GM19452 (cell line): ENCODE measurements at regions not wholly inside any gene's neighbourhood (a gene's known extent, or its start where the extent isn't known, plus 50 kb on each side); places are given as distances from the start of the nearest gene placed in this dataset.

Experiments used
- ATAC-seq: cut with Tn5 transposase; IDR thresholded peaks from one replicate; pipeline ENCODE4 v1.9.1; 2021; ENCODE audit not compliant: unreplicated experiment

GRCh38 chr1:209377995-209378394, 205.5 kb upstream of the CAMK1G start:
- ATAC-seq, result no peak

DNA sequence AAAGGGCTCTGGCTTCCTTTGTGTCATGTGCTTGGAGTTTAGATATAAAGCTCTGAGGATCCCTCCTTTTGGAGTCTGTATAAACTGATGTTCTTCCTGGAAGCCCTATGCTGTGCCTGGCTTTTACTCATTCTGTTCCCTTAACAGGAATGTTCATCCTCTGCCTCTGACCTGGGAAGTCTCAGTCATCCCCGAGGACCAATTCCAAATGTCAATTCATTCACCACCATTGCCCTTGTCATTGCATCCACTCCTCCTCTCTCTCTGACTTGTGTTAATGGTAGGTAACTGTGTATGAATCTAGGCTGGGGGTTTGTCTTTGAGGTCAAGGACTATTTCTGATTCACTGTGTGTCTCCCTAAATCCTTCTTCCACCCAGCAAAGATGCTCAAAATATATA, 204.2 kb upstream of the CAMK1G start:
- ATAC-seq, result no peak

- no peak for ATAC-seq
Observed at GRCh38 chr1:209380420-209380819, 203.1 kb upstream of the CAMK1G start.

- no peak for ATAC-seq
Observed at GRCh38 chr1:209382231-209383100, 201.0 kb upstream of the CAMK1G start.

DNA sequence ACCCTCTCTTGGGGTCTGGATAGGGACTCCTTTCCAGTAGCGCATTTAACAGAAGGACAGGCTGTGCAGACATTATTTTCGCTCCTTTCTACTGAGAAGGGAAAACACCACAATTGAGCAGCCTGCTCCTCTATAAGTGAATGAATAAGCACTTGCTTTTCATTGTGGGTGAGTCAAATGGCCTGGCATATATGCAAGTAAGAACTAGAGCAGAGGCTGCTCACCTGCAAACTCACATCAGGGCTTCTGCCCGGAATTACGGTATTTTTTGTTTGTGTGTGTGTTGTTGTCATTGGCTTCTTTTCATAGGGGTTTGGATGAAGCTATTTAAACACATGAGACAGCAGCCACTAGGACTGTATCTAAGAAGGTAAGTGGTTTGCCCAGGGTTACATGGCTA, 200.1 kb upstream of the CAMK1G start:
- no peak for ATAC-seq

GRCh38 chr1:209383907-209384709, 199.4 kb upstream of the CAMK1G start:
- no peak for ATAC-seq

DNA sequence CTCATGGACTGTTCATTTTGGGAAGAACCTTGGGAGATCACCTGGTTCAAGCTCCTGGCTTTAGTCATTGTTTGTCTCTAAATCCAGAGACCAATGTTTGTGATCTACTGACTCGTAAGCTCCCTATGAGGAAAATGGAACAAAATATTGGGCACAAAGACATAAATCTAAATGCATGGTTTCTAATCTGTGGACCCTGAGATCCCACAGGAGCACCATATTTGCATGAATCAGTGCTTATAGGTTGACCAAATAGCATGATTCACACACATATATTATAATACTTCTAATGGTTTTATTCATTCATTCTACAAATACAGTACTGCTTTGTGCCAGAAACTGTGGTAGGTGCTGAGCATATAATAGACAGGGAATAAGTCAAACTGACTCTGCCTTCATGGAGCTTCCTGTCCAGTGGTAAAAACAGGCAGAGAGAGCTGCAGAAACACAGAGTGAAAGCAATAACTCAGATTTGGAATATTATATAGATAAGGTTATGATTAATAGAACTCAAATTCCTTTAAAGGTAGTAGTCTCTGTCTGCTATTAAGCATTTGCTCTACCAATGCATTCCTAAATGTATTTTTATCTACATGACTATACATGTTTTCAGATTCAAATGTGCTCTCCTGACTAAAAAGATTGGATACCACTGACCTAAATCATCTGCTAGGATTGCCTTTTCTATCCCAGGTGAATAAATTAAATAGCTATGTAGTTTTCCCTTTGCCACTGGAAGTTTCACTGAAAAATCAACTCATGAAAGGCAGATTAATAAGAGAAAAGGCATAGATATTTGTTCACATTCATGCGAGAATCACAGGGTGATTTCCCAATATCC, 198.6 kb upstream of the CAMK1G start:
- ATAC-seq, result no peak

DNA sequence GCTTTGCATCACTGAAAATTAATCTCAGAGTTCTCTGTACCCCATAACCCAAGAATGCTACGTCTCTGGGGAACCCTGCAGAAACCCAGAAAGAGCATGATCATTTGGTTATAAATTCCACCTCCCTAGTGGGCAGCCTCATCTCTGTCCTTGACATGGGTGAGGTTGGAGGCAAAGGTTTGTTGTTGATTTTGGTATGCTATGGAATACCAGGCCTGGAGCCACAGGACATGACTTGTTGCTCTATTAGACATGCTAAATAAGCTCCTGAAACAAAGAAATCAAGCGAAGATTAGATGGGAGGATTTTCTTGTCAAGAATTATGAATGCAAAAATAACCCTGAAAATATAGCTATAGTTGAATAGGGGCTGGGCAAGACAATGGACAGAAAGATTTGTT, 197.4 kb upstream of the CAMK1G start:
- no peak for ATAC-seq

DNA sequence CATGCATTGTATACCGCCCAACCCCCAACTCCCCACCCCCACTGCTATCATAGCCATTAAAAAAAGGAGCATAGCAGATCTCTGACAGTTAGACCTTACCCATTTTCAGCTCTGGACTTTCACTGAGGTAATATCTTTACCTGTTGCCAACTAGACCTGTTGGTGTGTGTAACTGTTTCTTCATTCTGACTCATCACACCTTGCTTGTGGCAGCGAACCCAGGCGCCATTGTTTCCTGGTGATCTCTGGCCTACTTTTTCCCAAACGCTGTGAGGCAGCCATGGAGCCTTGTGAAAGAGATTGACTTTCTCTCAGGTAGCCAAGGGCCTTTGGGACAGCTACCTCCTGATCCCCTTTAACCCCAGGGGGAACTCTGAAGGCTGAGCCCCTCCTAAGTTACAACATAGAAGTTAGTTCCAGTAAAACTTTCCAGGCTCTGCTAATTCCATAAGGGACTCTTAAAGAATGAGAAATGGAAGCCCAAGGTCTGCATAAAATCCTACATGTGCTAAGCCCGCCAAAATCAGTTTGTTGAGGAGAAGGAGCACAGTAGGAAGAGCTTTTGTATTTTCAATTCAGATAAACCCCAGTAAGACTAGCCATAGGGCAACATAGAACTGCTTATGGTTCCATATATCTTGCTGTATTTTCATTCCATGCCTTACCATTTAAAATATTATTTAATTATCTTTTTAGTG, 196.1 kb upstream of the CAMK1G start:
- no peak for ATAC-seq

- ATAC-seq, result no peak
Observed at GRCh38 chr1:209387969-209388329, 195.6 kb upstream of the CAMK1G start.

- ATAC-seq, result no peak
Observed at GRCh38 chr1:209388358-209388757, 195.2 kb upstream of the CAMK1G start.

DNA sequence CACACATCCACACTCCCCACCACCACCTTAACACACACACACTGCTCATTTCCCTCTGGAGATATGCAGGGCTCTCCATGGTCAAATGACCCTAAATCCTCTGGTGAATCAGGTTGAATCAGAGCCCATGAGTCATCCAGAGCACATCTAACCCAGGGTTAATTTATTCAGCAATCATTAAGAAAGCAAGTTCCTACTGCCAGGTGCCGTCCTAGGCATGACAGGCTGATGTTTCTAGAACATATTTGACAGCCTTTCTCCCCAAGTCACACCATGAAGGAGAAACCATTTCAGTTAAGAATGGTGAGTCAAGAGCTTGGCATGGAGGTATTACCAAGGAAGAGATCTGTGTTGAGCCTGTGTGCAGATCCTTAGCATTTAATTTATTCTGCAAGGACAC, 194.3 kb upstream of the CAMK1G start:
- no peak for ATAC-seq

GRCh38 chr1:209389975-209390374, 193.5 kb upstream of the CAMK1G start:
- ATAC-seq, result no peak

DNA sequence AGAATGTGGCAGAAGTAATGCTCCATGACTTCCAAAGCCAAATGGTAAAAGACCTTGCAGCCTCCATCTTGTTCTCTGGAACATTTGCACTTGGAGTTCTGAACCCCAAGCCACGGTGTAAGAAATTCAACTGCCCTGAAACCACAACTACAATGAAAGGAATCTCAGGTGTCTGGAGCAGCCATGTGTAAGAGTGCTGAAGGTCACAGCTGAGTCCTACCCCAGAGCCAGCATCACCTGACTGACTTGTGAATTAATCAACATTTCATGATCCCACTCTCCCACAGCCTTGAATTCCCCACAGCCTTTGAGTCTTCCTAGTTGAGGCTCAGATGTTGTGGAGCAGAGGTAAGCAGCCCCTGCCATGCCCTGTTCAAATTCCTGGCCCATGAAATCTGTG, 192.8 kb upstream of the CAMK1G start:
- no peak for ATAC-seq

- ATAC-seq, result no peak
Observed at GRCh38 chr1:209391792-209392191, 191.7 kb upstream of the CAMK1G start.

GRCh38 chr1:209395169-209395568, 188.3 kb upstream of the CAMK1G start:
- ATAC-seq, result no peak

DNA sequence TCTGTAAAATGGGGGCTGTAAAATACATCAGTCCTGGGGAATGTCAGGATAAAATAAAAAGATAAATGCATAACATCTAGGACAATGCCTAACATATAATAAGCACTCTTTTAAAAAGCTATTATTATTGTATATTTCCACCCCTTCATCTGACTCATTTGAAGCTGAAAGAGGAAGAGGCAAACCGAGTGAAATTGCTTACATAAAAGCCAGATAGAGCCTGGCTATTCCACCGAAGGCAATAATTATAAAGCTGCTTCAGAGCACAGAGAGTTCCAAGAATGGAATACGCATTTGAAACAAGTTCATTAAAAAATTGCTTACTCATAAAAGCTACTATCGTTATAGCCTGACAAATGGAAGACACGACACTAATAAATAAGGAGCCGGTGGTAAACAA, 186.1 kb upstream of the CAMK1G start:
- no peak for ATAC-seq

- no peak for ATAC-seq
Observed at GRCh38 chr1:209397910-209398309, 185.6 kb upstream of the CAMK1G start.

- ATAC-seq, result no peak
Observed at GRCh38 chr1:209398313-209398991, 185.1 kb upstream of the CAMK1G start.

GRCh38 chr1:209399800-209400199, 183.7 kb upstream of the CAMK1G start:
- ATAC-seq, result no peak
